SK-N-SH (cell line): ENCODE measurements at regions not wholly inside any gene's neighbourhood (a gene's known extent, or its start where the extent isn't known, plus 50 kb on each side); places are given as distances from the start of the nearest gene placed in this dataset.

Source experiments
- CTCF ChIA-PET: fragments of 300-600, 350-600 bp; formaldehyde crosslinking; extraction: SDS; loops from one replicate; lab custom pipeline; 2021; lab: Yijun Ruan, JAX
- POLR2A ChIA-PET: fragments of 350-600 bp; sonication (Branson Sonifier 250); formaldehyde crosslinking; extraction: SDS; loops from one replicate; lab custom pipeline; 2020; ENCODE audit warnings: antibody characterized with exemption, inconsistent platforms; lab: Yijun Ruan, JAX
- DNase-seq: peaks from one replicate; pipeline ENCODE4 v3.0.0; 2012
- H2AFZ ChIP-seq: fragments of 200-600 bp; sonication (generic); 2 replicates; pipeline ENCODE4 v1.8.1; 2016; ENCODE audit warnings: antibody characterized with exemption, mild to moderate bottlenecking, low read depth
- H3F3A ChIP-seq: fragments of 200-600 bp; sonication (generic); replicated peaks from 2 replicates; pipeline ENCODE3; 2016; ENCODE audit warnings: antibody characterized with exemption, mild to moderate bottlenecking; ENCODE audit not compliant: insufficient read depth
- H3K27ac ChIP-seq, 2 experiments: fragments of 200-500 bp in 1 of 2; fragments of 200-600 bp in 1 of 2; sonication (Bioruptor generic) in 1 of 2; sonication (generic), shearing (Covaris generic) in 1 of 2; 2 replicates each; pipeline versions ENCODE4 v1.5.1 to v1.6.1; 2014 to 2016; ENCODE audit warnings: low read depth in 2 of 2, inconsistent platforms in 1 of 2, low read length in 1 of 2, mild to moderate bottlenecking in 1 of 2, mixed read lengths in 1 of 2
- H3K27me3 ChIP-seq: fragments of 200-600 bp; sonication (generic), shearing (Covaris generic); 2 replicates; pipeline ENCODE4 v1.6.1; 2016; ENCODE audit warnings: mixed run types; ENCODE audit not compliant: insufficient read depth
- H3K36me3 ChIP-seq, 2 experiments: fragments of 200-500 bp in 1 of 2; fragments of 200-600 bp in 1 of 2; sonication (Bioruptor generic) in 1 of 2; sonication (generic) in 1 of 2; replicated peaks in 1 of 2; 2 replicates each; pipeline versions ENCODE3 to v1.5.1; 2014 to 2016; ENCODE audit warnings: low read length in 1 of 2, mild to moderate bottlenecking in 1 of 2; ENCODE audit not compliant: insufficient read depth in 2 of 2, control insufficient read depth in 1 of 2
- H3K4me1 ChIP-seq, 2 experiments: fragments of 200-500 bp in 1 of 2; fragments of 200-600 bp in 1 of 2; sonication (Bioruptor generic) in 1 of 2; sonication (generic), shearing (Covaris generic) in 1 of 2; 2 replicates each; pipeline versions ENCODE4 v1.5.1 to v1.6.1; 2014 to 2016; ENCODE audit warnings: low read depth in 1 of 2, low read length in 1 of 2, mixed run types in 1 of 2; ENCODE audit not compliant: insufficient read depth in 2 of 2, control insufficient read depth in 1 of 2
- H3K4me2 ChIP-seq: fragments of 200-600 bp; sonication (generic), shearing (Covaris generic); 2 replicates; pipeline ENCODE4 v1.6.1; 2017; ENCODE audit warnings: mixed run types
- H3K4me3 ChIP-seq, 2 experiments: fragments of 200-500 bp in 1 of 2; fragments of 200-600 bp in 1 of 2; sonication (Bioruptor generic) in 1 of 2; sonication (generic), shearing (Covaris generic) in 1 of 2; 2 replicates each; pipeline versions ENCODE4 v1.5.1 to v1.8.1; 2014 to 2016; ENCODE audit warnings: low read depth in 2 of 2, inconsistent platforms in 1 of 2, low read length in 1 of 2, mild to moderate bottlenecking in 1 of 2, mixed read lengths in 1 of 2, moderate library complexity in 1 of 2
- H3K79me2 ChIP-seq: fragments of 200-600 bp; sonication (generic); 2 replicates; pipeline ENCODE4 v1.8.1; 2017; ENCODE audit warnings: mild to moderate bottlenecking; ENCODE audit not compliant: insufficient read depth
- H3K9ac ChIP-seq: fragments of 200-600 bp; sonication (generic); 2 replicates; pipeline ENCODE4 v1.6.1; 2017; ENCODE audit warnings: mixed run types
- H3K9me2 ChIP-seq: fragments of 200-600 bp; sonication (generic); 2 replicates; pipeline ENCODE4 v1.6.1; 2017; ENCODE audit warnings: mixed run types
- H3K9me3 ChIP-seq: fragments of 200-600 bp; sonication (generic); 2 replicates; pipeline ENCODE4 v1.6.1; 2017; ENCODE audit warnings: mixed run types, mild to moderate bottlenecking, moderate library complexity
- H4K20me1 ChIP-seq: fragments of 200-600 bp; sonication (generic); 2 replicates; pipeline ENCODE4 v1.6.1; 2017; ENCODE audit warnings: mild to moderate bottlenecking, mixed run types; ENCODE audit not compliant: insufficient read depth
- ELF1 ChIP-seq: IDR thresholded peaks from 2 replicates; pipeline ENCODE4 v1.4.0; 2012
- IRF3 ChIP-seq: fragments of 150-350 bp; IDR thresholded peaks from 2 replicates; pipeline ENCODE4 v1.6.1; 2016; ENCODE audit warnings: mild to moderate bottlenecking, low read depth, low read length
- MAX ChIP-seq: IDR thresholded peaks from 2 replicates; pipeline ENCODE4 v1.4.0; 2012; ENCODE audit warnings: low read depth
- SIN3A ChIP-seq: IDR thresholded peaks from 2 replicates; pipeline ENCODE4 v1.6.1; 2012; ENCODE audit warnings: low read depth, mild to moderate bottlenecking, low read length, moderate library complexity, borderline replicate concordance
- SMC3 ChIP-seq: IDR thresholded peaks from 2 replicates; pipeline ENCODE4 v1.6.1; 2012; ENCODE audit warnings: low read depth, low read length, improper control_type of control experiment
- TAF1 ChIP-seq: IDR thresholded peaks from 2 replicates; pipeline ENCODE4 v1.6.1; 2012; ENCODE audit warnings: low read depth, mild to moderate bottlenecking, low read length, moderate library complexity, borderline replicate concordance
- WGBS: methylation state at CpG from one replicate; pipeline ENCODE4 v1.1.6; 2017; ENCODE audit warnings: low lambda C conversion rate; 5-methylcytosine and 5-hydroxymethylcytosine counted together

GRCh38 chr16:26263406-26263805 lies 571.6 kb downstream of the HS3ST4 start:
- Histone ChIP-seq H3K9me3 (no peaks in the 10 kb centered on the region), H3K27me3 (no peaks in the 10 kb centered on the region), H3K27ac (no peak overlapping the region), H3F3A (no peaks in the 10 kb centered on the region), H3K4me1 (no peaks in the 10 kb centered on the region), H3K36me3 (no peaks in the 10 kb centered on the region), H3K4me2 (no peak overlapping the region), H3K9me2 (no peaks in the 10 kb centered on the region), H2AFZ (no peak overlapping the region), H3K9ac (no peak overlapping the region), H3K79me2 (no peaks in the 10 kb centered on the region), H4K20me1 (no peaks in the 10 kb centered on the region), H3K4me3 (no peak overlapping the region)
- WGBS: 26% methylated on average over 2 of the region's 2 CpGs
- ChIA-PET CTCF (interaction anchor here (0.6 kb wide), 1 partner anchor 23 kb away, joined by 3 read pairs; no protein-coding TSS in a partner anchor), POLR2A (no interaction called here)
- TF ChIP-seq TAF1: no peak
- no peak for TF ChIP-seq IRF3
- no peak for TF ChIP-seq ELF1
- TF ChIP-seq SMC3: no peak
- DNase-seq: no peak

- Histone ChIP-seq H3K9ac (no peak overlapping the region), H3F3A (no peaks in the 10 kb centered on the region), H3K36me3 (no peaks in the 10 kb centered on the region), H3K79me2 (no peaks in the 10 kb centered on the region), H3K9me2 (no peaks in the 10 kb centered on the region), H3K27ac (no peak overlapping the region), H3K27me3 (no peaks in the 10 kb centered on the region), H3K4me3 (no peak overlapping the region), H3K4me2 (no peak overlapping the region), H4K20me1 (no peaks in the 10 kb centered on the region), H2AFZ (no peak overlapping the region), H3K9me3 (no peaks in the 10 kb centered on the region), H3K4me1 (no peaks in the 10 kb centered on the region)
- DNase-seq: no peak
- ChIA-PET CTCF (no interaction called here), POLR2A (no interaction called here)
- TF ChIP-seq SIN3A: no peak
- under 1% methylated on average over 3 of the region's 3 CpGs for WGBS
Observed at GRCh38 chr16:26267641-26268040, 575.9 kb downstream of the HS3ST4 start.

GRCh38 chr16:26269673-26270072 lies 577.9 kb downstream of the HS3ST4 start:
- H3K9me2 ChIP-seq: no peaks in the 10 kb centered on the region

More at GRCh38 chr16:26269673-26270072, 577.9 kb downstream of the HS3ST4 start:
- Histone ChIP-seq H3K36me3 (no peaks in the 10 kb centered on the region), H3K4me1 (no peaks in the 10 kb centered on the region), H3K27me3 (no peaks in the 10 kb centered on the region), H3K79me2 (no peaks in the 10 kb centered on the region), H2AFZ (no peak overlapping the region), H3F3A (no peaks in the 10 kb centered on the region), H3K4me3 (no peak overlapping the region), H3K9me3 (no peaks in the 10 kb centered on the region), H3K9ac (no peak overlapping the region), H3K4me2 (no peak overlapping the region), H4K20me1 (no peaks in the 10 kb centered on the region), H3K27ac (no peak overlapping the region)
- POLR2A ChIA-PET: no interaction called here
- TF ChIP-seq MAX: no peak
- CTCF ChIA-PET: no interaction called here
- no peak for DNase-seq
